GM20000 (cell line): ENCODE measurements at regions not wholly inside any gene's neighbourhood (a gene's known extent, or its start where the extent isn't known, plus 50 kb on each side); places are given as distances from the start of the nearest gene placed in this dataset.

Experiments
- DNase-seq: peaks from one replicate; pipeline ENCODE4 v3.0.0; 2012; ENCODE audit warnings: low spot score
- TF ChIP-seq, protein P1 (sequence below): IDR thresholded peaks from 2 replicates; pipeline ENCODE4 v1.5.1; 2012; ENCODE audit warnings: mild to moderate bottlenecking, control low read depth; ENCODE audit errors: extremely low read depth, missing control alignments

- TF ChIP-seq, protein P1, sequence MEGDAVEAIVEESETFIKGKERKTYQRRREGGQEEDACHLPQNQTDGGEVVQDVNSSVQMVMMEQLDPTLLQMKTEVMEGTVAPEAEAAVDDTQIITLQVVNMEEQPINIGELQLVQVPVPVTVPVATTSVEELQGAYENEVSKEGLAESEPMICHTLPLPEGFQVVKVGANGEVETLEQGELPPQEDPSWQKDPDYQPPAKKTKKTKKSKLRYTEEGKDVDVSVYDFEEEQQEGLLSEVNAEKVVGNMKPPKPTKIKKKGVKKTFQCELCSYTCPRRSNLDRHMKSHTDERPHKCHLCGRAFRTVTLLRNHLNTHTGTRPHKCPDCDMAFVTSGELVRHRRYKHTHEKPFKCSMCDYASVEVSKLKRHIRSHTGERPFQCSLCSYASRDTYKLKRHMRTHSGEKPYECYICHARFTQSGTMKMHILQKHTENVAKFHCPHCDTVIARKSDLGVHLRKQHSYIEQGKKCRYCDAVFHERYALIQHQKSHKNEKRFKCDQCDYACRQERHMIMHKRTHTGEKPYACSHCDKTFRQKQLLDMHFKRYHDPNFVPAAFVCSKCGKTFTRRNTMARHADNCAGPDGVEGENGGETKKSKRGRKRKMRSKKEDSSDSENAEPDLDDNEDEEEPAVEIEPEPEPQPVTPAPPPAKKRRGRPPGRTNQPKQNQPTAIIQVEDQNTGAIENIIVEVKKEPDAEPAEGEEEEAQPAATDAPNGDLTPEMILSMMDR = no peak
These were observed 65.4 kb upstream of the B3GAT1 start for GRCh38 chr11:134477486-134477885.

GRCh38 chr11:134476435-134477021 is 64.5 kb upstream of the B3GAT1 start:
- DNase-seq = no peak

More at GRCh38 chr11:134477486-134477885, 65.4 kb upstream of the B3GAT1 start:
- no peak for DNase-seq

DNA sequence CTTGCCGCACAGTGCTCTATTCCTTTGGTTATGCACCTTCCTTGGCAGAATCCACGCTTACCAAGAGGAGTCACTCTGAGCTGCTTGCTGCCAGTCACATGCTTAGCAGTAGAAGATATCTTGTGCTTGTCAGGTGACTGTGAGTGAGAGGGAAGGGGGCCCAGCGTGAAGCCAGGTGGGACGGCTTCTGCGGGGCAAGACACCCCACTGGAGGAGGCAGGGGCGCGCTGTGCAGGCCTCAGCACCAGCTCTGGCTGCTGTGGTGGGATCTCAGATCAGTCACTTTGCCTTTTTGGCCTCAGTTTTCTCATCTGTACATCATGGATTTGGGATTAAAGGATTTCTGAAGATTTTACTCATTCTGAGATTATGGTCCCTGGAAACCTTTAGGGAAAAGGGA is 63.9 kb upstream of the B3GAT1 start:
- TF ChIP-seq, protein P1 = no peak
- DNase-seq = no peak

More at GRCh38 chr11:134476435-134477021, 64.5 kb upstream of the B3GAT1 start:
- TF ChIP-seq, protein P1 = no peak

GRCh38 chr11:134474942-134475341 is 62.9 kb upstream of the B3GAT1 start:
- DNase-seq = no peak
- TF ChIP-seq, protein P1 = no peak

DNA sequence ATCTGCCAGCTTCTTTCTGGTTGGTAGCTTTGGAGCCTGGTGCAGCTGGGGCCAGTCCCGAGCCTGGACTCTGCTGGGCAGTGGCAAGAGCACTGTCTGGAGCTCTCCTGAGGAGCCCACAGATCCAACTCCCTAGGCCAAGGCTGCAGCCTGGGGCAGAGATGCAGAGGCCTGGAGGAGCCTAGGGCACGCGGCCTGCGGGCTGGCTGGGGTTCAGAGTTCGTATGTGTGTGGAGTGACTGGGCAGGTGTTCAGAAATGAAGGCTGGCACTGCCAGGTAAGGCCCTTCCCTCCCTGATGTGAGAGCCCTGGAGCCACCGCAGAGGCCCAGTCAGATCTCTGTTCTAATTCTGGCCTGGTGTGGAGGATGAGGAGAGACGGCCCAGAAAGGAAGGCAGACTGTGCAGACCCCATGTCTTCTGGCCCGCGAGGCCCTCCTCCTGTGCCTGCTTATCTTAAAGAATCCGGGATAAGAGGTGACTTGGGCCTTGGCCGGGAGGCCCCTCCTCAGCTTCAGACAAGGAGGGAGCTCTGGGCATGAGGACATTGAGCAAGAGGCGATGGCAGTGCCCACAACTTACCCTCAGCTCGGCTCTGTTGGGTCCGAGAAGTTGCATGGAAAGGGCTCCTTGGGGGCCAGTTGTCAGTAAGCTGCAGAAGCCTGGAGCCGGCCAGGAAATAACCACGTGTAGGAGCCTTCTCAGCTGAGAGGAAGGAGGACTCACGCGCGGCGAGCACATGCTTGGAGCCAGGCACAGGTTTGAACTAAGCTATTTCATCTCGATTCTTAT is 62.2 kb upstream of the B3GAT1 start:
- no peak for DNase-seq
- TF ChIP-seq, protein P1 = no peak

DNA sequence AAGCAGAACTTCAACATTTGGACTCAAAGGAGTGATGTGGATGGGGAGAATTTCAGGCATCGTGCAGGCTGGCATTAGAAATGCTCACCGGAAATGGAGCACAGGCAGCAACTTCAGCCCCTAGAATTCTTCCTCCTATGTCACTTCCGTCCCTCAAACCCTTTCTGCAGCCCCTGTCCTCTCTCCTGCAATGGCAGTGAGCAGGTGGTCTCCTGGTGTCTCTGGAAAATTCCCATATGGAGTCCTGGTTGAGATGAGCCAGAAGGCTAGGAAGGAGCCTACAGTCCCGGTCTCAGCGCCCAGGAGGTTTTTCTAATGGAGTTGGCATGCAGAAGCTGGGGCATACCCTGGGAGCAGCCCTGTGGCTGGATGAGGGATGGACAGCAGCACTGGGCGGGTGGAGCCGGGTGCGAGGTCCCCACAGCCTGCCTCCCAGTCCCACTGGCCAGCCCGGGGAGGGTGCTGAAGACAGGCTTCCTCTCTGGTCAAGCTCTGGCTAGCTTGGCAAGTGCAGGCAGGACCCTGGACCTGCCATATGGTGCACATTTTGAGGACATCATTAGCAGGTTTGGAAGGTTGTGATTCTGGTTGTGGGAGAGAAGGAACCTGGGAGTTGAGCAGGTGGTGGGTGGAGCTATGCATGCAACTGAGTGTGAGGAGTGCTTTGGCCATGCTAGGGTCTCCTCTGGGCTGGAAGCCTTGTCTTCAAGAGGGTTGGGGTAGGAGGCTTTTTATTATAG is 59.8 kb upstream of the B3GAT1 start:
- TF ChIP-seq, protein P1 = no peak
- no peak for DNase-seq
